ENCODE measurements at regions not wholly inside any gene's neighbourhood (a gene's known extent, or its start where the extent isn't known, plus 50 kb on each side); places are given as distances from the start of the nearest gene placed in this dataset.

- no peak for TF ChIP-seq CTCF (IDR thresholded peaks at IDR 0.05; ENCODE audit: poor library complexity, severe bottlenecking)
- no peak for TF ChIP-seq EZH2 (IDR thresholded peaks at IDR 0.05; ENCODE audit: borderline replicate concordance, insufficient read depth, low read length, poor library complexity, severe bottlenecking)
- TF ChIP-seq EP300 (conservative IDR thresholded peaks at IDR 0.05; ENCODE audit: poor library complexity, severe bottlenecking), result no peak
- no peak for TF ChIP-seq POLR2AphosphoS5 (IDR thresholded peaks at IDR 0.05)
- TF ChIP-seq TAF1 (IDR thresholded peaks at IDR 0.05; ENCODE audit: low read depth), result no peak
- no peak for TF ChIP-seq MXI1 (conservative IDR thresholded peaks at IDR 0.05; ENCODE audit: poor library complexity, severe bottlenecking)
- no peak for TF ChIP-seq REST (IDR thresholded peaks at IDR 0.05; ENCODE audit: borderline replicate concordance)
Measured at GRCh38 chr4:23028875-23029274, 336.1 kb downstream of the GBA3 start.

All from neural cell (in vitro differentiated cells).